Ovary (tissue), 3 donors: ENCODE measurements at regions not wholly inside any gene's neighbourhood (a gene's known extent, or its start where the extent isn't known, plus 50 kb on each side); places are given as distances from the start of the nearest gene placed in this dataset.

Experiments
- POLR2A ChIP-seq: fragments of 450-650 bp; IDR thresholded peaks from one replicate; pipeline ENCODE4 v1.6.1; 2017; ENCODE audit warnings: antibody characterized with exemption, mild to moderate bottlenecking, moderate library complexity
- TF ChIP-seq, protein P1 (sequence below), 3 donors: fragments of 450-650 bp in 2 of 3; fragments of 200-600 bp in 1 of 3; IDR thresholded peaks; one replicate each; pipeline versions ENCODE4 v1.5.1 to v1.8.0; 2016 to 2022; ENCODE audit warnings: antibody characterized with exemption in 3 of 3, mild to moderate bottlenecking in 1 of 3
- donor health status: DM: no; HTN: no; CAD: no.

DNA sequence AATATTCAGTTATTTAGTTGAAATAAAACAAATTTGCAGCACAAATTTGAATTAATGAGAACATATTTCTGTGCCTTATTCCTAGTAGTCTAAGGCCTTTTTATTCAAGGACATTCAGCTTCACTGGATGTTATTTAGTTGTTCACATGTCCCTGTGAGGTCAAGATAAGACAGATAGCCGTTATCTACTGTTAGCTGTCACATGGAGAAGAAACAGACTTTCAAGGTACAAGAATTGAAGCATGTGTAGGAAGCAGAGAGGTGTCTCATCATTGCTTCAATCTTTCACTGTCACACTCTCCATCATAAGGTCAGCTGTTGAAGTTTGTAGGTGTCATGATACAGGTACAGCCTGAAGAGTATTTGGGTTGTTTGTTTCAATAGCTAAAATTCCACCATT lies 112.9 kb upstream of the JAG1 start:
- TF ChIP-seq, protein P1, sequence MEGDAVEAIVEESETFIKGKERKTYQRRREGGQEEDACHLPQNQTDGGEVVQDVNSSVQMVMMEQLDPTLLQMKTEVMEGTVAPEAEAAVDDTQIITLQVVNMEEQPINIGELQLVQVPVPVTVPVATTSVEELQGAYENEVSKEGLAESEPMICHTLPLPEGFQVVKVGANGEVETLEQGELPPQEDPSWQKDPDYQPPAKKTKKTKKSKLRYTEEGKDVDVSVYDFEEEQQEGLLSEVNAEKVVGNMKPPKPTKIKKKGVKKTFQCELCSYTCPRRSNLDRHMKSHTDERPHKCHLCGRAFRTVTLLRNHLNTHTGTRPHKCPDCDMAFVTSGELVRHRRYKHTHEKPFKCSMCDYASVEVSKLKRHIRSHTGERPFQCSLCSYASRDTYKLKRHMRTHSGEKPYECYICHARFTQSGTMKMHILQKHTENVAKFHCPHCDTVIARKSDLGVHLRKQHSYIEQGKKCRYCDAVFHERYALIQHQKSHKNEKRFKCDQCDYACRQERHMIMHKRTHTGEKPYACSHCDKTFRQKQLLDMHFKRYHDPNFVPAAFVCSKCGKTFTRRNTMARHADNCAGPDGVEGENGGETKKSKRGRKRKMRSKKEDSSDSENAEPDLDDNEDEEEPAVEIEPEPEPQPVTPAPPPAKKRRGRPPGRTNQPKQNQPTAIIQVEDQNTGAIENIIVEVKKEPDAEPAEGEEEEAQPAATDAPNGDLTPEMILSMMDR (IDR thresholded peaks at IDR 0.05): no peak
- no peak for TF ChIP-seq POLR2A
